ENCODE measurements at regions not wholly inside any gene's neighbourhood (a gene's known extent, or its start where the extent isn't known, plus 50 kb on each side); places are given as distances from the start of the nearest gene placed in this dataset.

GRCh38 chr4:119730671-119730950 lies 102.0 kb upstream of the PDE5A start:
- no peak for FAIRE-seq
- Histone ChIP-seq H3K9ac (ENCODE audit: insufficient read depth in 1 of 2, low read depth in 2 of 2, low read length in 2 of 2) (no peak overlapping the region), H3K36me3 (ENCODE audit: control insufficient read depth, insufficient read depth, low read length) (no peaks in the 10 kb centered on the region), H3K9me3 (replicated peaks; ENCODE audit: control insufficient read depth, insufficient read depth, low read depth, low read length) (no peaks in the 10 kb centered on the region), H3K27ac (ENCODE audit: extremely low read depth, low read depth, low read length) (no peak overlapping the region), H3K79me2 (ENCODE audit: control insufficient read depth, insufficient read depth, low read length) (no peaks in the 10 kb centered on the region), H2AFZ (ENCODE audit: low read depth, low read length) (no peak overlapping the region), H4K20me1 (replicated peaks; ENCODE audit: control insufficient read depth, insufficient read depth, low read length) (no peaks in the 10 kb centered on the region), H3K9me1 (ENCODE audit: control insufficient read depth, insufficient read depth, low read length) (no peaks in the 10 kb centered on the region), H3K4me2 (ENCODE audit: insufficient read depth, low read length) (no peak overlapping the region), H3K27me3 (ENCODE audit: control insufficient read depth in 2 of 2, insufficient read depth in 2 of 2, low read length in 2 of 2) (no peaks in the 10 kb centered on the region), H3K4me3 (no peak overlapping the region), H3K4me1 (replicated peaks in 1 of 2; ENCODE audit: control insufficient read depth in 2 of 2, insufficient read depth in 2 of 2, low read length in 2 of 2) (no peaks in the 10 kb centered on the region)
- ATAC-seq = no peak
- BruUV-seq (replicated peaks) = no TSS peak
- intact Hi-C loops (cut with micrococcal nuclease) (no loop called here), in situ Hi-C loops (cut with MboI) (no loop called here)
- DNase-seq (ENCODE audit: extremely low read depth in 1 of 4, low spot score in 3 of 4) = no peak
- ChIA-PET POLR2A (interaction anchor here (1.0 kb wide), 1 partner anchor 11 kb away, joined by 5 read pairs; no protein-coding TSS in a partner anchor), CTCF (ENCODE audit: low intra/inter-chr PET ratio) (no interaction called here)
- TF ChIP-seq PTTG1 (tag; IDR thresholded peaks at IDR 0.05; ENCODE audit: low read depth) (no peak), ZNF146 (CRISPR knock-in tag; IDR thresholded peaks at IDR 0.05; ENCODE audit: unreplicated experiment) (no peak), ZNF696 (CRISPR knock-in tag; conservative IDR thresholded peaks at IDR 0.05) (no peak), YBX1 (IDR thresholded peaks at IDR 0.05) (no peak), POLR2A (conservative IDR thresholded peaks at IDR 0.05) (no peak), RFX5 (IDR thresholded peaks at IDR 0.05; ENCODE audit: low read depth, low read length) (no peak), FOXA1 (IDR thresholded peaks at IDR 0.05; ENCODE audit: borderline replicate concordance) (no peak), TRIM24 (IDR thresholded peaks at IDR 0.05) (no peak), RNF219 (CRISPR knock-in tag; IDR thresholded peaks at IDR 0.05) (no peak), KDM4B (IDR thresholded peaks at IDR 0.05; ENCODE audit: borderline replicate concordance in 2 of 2, low read depth in 1 of 2) (no peak), RBM25 (IDR thresholded peaks at IDR 0.05; ENCODE audit: low read depth, low read length, severe bottlenecking) (no peak), TFAM (CRISPR knock-in tag; conservative IDR thresholded peaks at IDR 0.05) (no peak), GABPB1 (CRISPR knock-in tag; IDR thresholded peaks at IDR 0.05) (no peak), PHB (CRISPR knock-in tag; IDR thresholded peaks at IDR 0.05) (no peak), ZBTB2 (IDR thresholded peaks at IDR 0.05) (no peak), THAP7 (CRISPR knock-in tag; IDR thresholded peaks at IDR 0.05) (no peak), ZBTB43 (CRISPR knock-in tag; IDR thresholded peaks at IDR 0.05) (no peak)
- WGBS (ENCODE audit: insufficient coverage, low coverage, missing lambda C conversion rate) = 0% methylated on average over 1 of the region's 1 CpG

Data from K562 (cell line).